DOHH2 (cell line): ENCODE measurements at regions not wholly inside any gene's neighbourhood (a gene's known extent, or its start where the extent isn't known, plus 50 kb on each side); places are given as distances from the start of the nearest gene placed in this dataset.

ENCODE experiments used
- CTCF ChIP-seq: fragments of 200-600 bp; sonication (generic); IDR thresholded peaks from one replicate; pipeline ENCODE4 v1.5.1; 2014; ENCODE audit warnings: antibody characterized with exemption, mild to moderate bottlenecking, low read depth, low read length; ENCODE audit not compliant: poor library complexity, severe bottlenecking
- EZH2phosphoT487 ChIP-seq: fragments of 200-600 bp; sonication (generic); IDR thresholded peaks from 2 replicates; pipeline ENCODE4 v1.6.1; 2017; ENCODE audit warnings: borderline replicate concordance, mild to moderate bottlenecking, antibody characterized with exemption, low read length, moderate library complexity, mixed read lengths

- no peak for TF ChIP-seq CTCF
- no peak for TF ChIP-seq EZH2phosphoT487
These were observed 349.9 kb upstream of the SLC35B3 start for GRCh38 chr6:8785223-8785622.
